ENCODE measurements at regions not wholly inside any gene's neighbourhood (a gene's known extent, or its start where the extent isn't known, plus 50 kb on each side); places are given as distances from the start of the nearest gene placed in this dataset.

DNA sequence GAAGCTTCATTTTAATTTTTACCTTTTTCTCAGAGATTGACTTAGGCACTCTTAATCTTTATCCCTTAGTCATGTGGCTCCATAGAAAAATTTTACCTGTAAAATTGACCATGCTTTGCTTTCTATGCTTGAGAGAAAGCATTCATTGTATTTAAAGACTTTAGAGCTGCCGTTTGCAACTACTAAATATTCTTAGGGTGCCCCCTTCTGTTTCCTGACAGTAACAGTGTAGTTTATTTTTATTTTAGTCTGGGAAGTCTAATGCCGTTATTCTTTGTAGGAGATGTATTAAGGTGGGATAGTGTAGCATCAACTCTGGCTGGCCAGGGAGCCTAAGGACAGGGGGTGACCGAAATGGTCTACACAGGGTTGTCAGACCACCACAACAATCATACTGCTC lies 84.5 kb upstream of the SYNPR start:
- H3K27me3 ChIP-seq (ENCODE audit: control insufficient read depth, insufficient read depth, low read length): peaks cover 4% of the 10 kb centered on the region
- no peaks in the 10 kb centered on the region for H3K4me1 ChIP-seq (ENCODE audit: control insufficient read depth, insufficient read depth, low read length)
- no peak overlapping the region for H3K27ac ChIP-seq (ENCODE audit: low read length)
- WGBS (ENCODE audit: insufficient coverage, low lambda C conversion rate): no CpG with 5 or more reads among the region's 3 CpGs
- H3K9me3 ChIP-seq (ENCODE audit: control insufficient read depth, low read depth, low read length): no peaks in the 10 kb centered on the region
- no peaks in the 10 kb centered on the region for H3K36me3 ChIP-seq (ENCODE audit: control insufficient read depth, insufficient read depth, low read length)
- no peak overlapping the region for H3K4me3 ChIP-seq (ENCODE audit: low read length)
- DNase-seq: peak; percentile 7 to 26

DNA sequence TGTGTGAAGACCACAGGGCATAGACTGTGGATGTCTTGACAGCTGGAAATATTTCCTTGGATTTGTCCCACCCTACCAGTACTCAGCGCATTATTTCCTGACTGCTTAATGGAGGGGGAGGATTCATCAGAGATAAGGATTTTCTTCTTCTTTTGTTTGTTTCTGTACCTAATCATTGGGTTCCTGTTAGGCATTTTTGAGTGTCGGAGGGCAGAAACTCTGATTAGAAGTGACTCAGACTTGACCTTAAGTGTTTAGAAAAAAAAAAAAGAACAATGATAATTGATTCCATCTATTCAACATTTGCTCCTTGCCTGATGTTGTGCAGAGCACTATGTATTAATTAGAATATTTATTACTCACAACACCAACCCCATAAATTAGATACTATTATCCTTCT lies 78.5 kb upstream of the SYNPR start:
- Histone ChIP-seq H3K4me1 (ENCODE audit: control insufficient read depth, insufficient read depth, low read length) (no peaks in the 10 kb centered on the region), H3K9me3 (ENCODE audit: control insufficient read depth, low read depth, low read length) (no peaks in the 10 kb centered on the region), H3K27ac (ENCODE audit: low read length) (no peak overlapping the region), H3K4me3 (ENCODE audit: low read length) (no peak overlapping the region), H3K36me3 (ENCODE audit: control insufficient read depth, insufficient read depth, low read length) (no peaks in the 10 kb centered on the region), H3K27me3 (ENCODE audit: control insufficient read depth, insufficient read depth, low read length) (peaks cover 1% of the 10 kb centered on the region)
- WGBS (ENCODE audit: insufficient coverage, low lambda C conversion rate): no CpG with 5 or more reads among the region's 2 CpGs
- no peak for DNase-seq

DNA sequence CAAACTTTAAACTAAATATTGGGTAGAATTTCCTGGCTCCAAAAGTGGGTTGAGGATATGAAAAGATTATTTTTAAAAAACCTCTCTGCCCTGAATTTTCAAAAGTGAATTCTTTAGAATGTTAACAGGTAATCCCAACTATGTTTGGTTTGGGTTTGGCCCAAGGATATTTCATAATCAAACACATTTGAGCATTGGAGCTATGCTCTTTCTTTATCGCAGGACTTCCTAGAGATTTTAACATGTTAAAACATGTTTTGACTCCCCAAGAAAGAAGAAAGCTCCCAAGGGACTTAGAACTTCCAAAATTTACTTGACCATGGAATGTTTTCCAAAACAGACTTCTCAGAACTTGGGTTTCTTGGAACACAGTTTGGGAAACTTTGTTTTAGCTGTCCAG lies 75.6 kb upstream of the SYNPR start:
- 80% methylated on average over 1 of the region's 1 CpG for WGBS (ENCODE audit: insufficient coverage, low lambda C conversion rate)
- no peaks in the 10 kb centered on the region for H3K4me1 ChIP-seq (ENCODE audit: control insufficient read depth, insufficient read depth, low read length)
- H3K27me3 ChIP-seq (ENCODE audit: control insufficient read depth, insufficient read depth, low read length): no peaks in the 10 kb centered on the region
- no peaks in the 10 kb centered on the region for H3K9me3 ChIP-seq (ENCODE audit: control insufficient read depth, low read depth, low read length)
- no peak for DNase-seq
- H3K4me3 ChIP-seq (ENCODE audit: low read length): no peak overlapping the region
- H3K27ac ChIP-seq (ENCODE audit: low read length): no peak overlapping the region
- H3K36me3 ChIP-seq (ENCODE audit: control insufficient read depth, insufficient read depth, low read length): no peaks in the 10 kb centered on the region

DNA sequence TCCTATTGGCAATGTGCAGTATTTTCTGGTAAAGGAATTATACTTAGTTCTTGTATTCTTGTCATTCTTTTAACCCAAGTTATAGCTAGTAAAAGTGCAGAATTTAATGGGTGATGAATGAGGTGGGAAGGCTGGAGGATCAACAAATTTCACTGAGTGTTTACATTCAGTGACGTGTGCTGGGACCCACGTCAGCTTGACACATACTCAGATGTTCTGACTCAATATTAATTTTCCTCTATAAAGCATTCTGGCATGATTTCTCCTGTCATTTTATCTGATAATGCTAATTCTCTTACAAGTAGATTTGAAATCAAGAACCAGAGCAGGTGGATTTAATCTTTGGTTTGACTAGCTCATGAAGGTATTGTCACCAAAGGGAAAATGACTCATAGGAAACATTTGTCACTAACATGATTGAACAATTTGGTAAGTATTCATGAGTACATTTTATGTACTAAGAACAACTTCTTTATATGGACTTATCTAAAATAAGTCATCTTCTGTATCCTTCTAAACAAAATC lies 71.0 kb upstream of the SYNPR start:
- H3K36me3 ChIP-seq (ENCODE audit: control insufficient read depth, insufficient read depth, low read length): no peaks in the 10 kb centered on the region
- DNase-seq: no peak
- H3K27ac ChIP-seq (ENCODE audit: low read length): no peak overlapping the region
- no peaks in the 10 kb centered on the region for H3K4me1 ChIP-seq (ENCODE audit: control insufficient read depth, insufficient read depth, low read length)
- H3K27me3 ChIP-seq (ENCODE audit: control insufficient read depth, insufficient read depth, low read length): peaks cover 3% of the 10 kb centered on the region
- H3K9me3 ChIP-seq (ENCODE audit: control insufficient read depth, low read depth, low read length): no peaks in the 10 kb centered on the region
- no peak overlapping the region for H3K4me3 ChIP-seq (ENCODE audit: low read length)
- no CpG with 5 or more reads among the region's 2 CpGs for WGBS (ENCODE audit: insufficient coverage, low lambda C conversion rate)

DNA sequence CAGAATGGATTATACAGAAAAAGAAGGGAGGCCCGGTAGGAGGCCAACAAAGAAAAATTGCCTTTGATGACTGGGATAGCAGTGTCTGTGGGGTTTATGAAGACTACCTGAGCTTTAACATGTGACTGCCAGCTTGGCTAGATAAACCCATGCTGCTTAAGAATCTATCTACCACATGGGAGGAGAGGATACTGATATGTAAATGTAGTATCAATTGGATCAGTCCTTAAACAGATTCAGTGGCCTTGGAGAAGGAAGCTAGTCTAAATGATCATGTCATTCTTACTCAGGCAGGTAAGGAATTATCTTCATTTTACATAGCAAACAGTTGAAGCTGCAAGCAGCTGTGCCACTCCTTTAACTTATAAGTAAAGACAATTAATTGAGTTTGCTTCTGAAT lies 50.0 kb upstream of the SYNPR start:
- H3K4me3 ChIP-seq (ENCODE audit: low read length): no peak overlapping the region
- H3K4me1 ChIP-seq (ENCODE audit: control insufficient read depth, insufficient read depth, low read length): no peaks in the 10 kb centered on the region
- H3K36me3 ChIP-seq (ENCODE audit: control insufficient read depth, insufficient read depth, low read length): no peaks in the 10 kb centered on the region
- DNase-seq: no peak
- 40% methylated on average over 1 of the region's 1 CpG for WGBS (ENCODE audit: insufficient coverage, low lambda C conversion rate)
- H3K27me3 ChIP-seq (ENCODE audit: control insufficient read depth, insufficient read depth, low read length): no peaks in the 10 kb centered on the region
- no peaks in the 10 kb centered on the region for H3K9me3 ChIP-seq (ENCODE audit: control insufficient read depth, low read depth, low read length)
- H3K27ac ChIP-seq (ENCODE audit: low read length): no peak overlapping the region

Data from large intestine (tissue), 3 donors.